Lower lobe of right lung (tissue), 2 donors: ENCODE measurements at regions not wholly inside any gene's neighbourhood (a gene's known extent, or its start where the extent isn't known, plus 50 kb on each side); places are given as distances from the start of the nearest gene placed in this dataset.
"Not testable (repeated sequence)": the region's sequence is repeated elsewhere in the genome, so short reads cannot be mapped to it uniquely, and the experiment has no call there.

Experiments
- ATAC-seq, 2 donors: fragments of 200-7000 bp; cut with Tn5 transposase; one replicate each; pipeline ENCODE4 v1.9.1; 2020 to 2022; ENCODE audit warnings: mild to moderate bottlenecking in 2 of 2, moderate library complexity in 2 of 2
- DNase-seq: peaks from one replicate; pipeline ENCODE4 v3.0.0-alpha.2; 2020
- H3K27ac ChIP-seq: fragments of 200-600 bp; one replicate; pipeline ENCODE4 v1.8.0; 2022
- H3K27me3 ChIP-seq: fragments of 200-600 bp; one replicate; pipeline ENCODE4 v1.8.0; 2022; ENCODE audit warnings: low read depth
- H3K36me3 ChIP-seq: fragments of 200-600 bp; one replicate; pipeline ENCODE4 v1.8.0; 2022; ENCODE audit warnings: mild to moderate bottlenecking
- H3K4me1 ChIP-seq: fragments of 200-600 bp; one replicate; pipeline ENCODE4 v1.8.0; 2022
- H3K4me3 ChIP-seq: fragments of 200-600 bp; one replicate; pipeline ENCODE4 v1.8.0; 2022; ENCODE audit warnings: mild to moderate bottlenecking
- H3K9me3 ChIP-seq: fragments of 200-600 bp; one replicate; pipeline ENCODE4 v1.8.0; 2022
- intact Hi-C: fragments of 100-400 bp; cut with DNase I; formaldehyde crosslinking; loops from one replicate; pipeline ENCODE4 v1.11.0; 2022
- TF ChIP-seq, protein P1 (sequence below): fragments of 200-600 bp; IDR thresholded peaks from one replicate; pipeline ENCODE4 v1.8.0; 2022; ENCODE audit warnings: antibody characterized with exemption, mild to moderate bottlenecking
- donor health status: DM: no; HTN: yes; CAD: no; lungs with severe emphysema.

- H3K9me3 ChIP-seq, result no peaks in the 10 kb centered on the region
- TF ChIP-seq, protein P1, sequence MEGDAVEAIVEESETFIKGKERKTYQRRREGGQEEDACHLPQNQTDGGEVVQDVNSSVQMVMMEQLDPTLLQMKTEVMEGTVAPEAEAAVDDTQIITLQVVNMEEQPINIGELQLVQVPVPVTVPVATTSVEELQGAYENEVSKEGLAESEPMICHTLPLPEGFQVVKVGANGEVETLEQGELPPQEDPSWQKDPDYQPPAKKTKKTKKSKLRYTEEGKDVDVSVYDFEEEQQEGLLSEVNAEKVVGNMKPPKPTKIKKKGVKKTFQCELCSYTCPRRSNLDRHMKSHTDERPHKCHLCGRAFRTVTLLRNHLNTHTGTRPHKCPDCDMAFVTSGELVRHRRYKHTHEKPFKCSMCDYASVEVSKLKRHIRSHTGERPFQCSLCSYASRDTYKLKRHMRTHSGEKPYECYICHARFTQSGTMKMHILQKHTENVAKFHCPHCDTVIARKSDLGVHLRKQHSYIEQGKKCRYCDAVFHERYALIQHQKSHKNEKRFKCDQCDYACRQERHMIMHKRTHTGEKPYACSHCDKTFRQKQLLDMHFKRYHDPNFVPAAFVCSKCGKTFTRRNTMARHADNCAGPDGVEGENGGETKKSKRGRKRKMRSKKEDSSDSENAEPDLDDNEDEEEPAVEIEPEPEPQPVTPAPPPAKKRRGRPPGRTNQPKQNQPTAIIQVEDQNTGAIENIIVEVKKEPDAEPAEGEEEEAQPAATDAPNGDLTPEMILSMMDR, result no peak
- no peaks in the 10 kb centered on the region for H3K27me3 ChIP-seq
- no peak overlapping the region for H3K4me3 ChIP-seq
- intact Hi-C loops, result no loop called here
- H3K27ac ChIP-seq, result no peak overlapping the region
- DNase-seq (no peak), ATAC-seq (no peak)
- H3K36me3 ChIP-seq, result no peaks in the 10 kb centered on the region
- no peaks in the 10 kb centered on the region for H3K4me1 ChIP-seq
Measured at GRCh38 chr12:73677520-73678291, 859.9 kb upstream of the ATXN7L3B start.

- no peak for DNase-seq
- intact Hi-C loops, result no loop called here
- TF ChIP-seq, protein P1, result no peak
- no peak overlapping the region for H3K4me3 ChIP-seq
- no peaks in the 10 kb centered on the region for H3K36me3 ChIP-seq
- H3K27me3 ChIP-seq, result no peaks in the 10 kb centered on the region
- no peaks in the 10 kb centered on the region for H3K9me3 ChIP-seq
- ATAC-seq, result no peak
- H3K27ac ChIP-seq, result no peak overlapping the region
- H3K4me1 ChIP-seq, result no peaks in the 10 kb centered on the region
Measured at GRCh38 chr12:73678335-73678734, 859.3 kb upstream of the ATXN7L3B start.

GRCh38 chr12:73699318-73699717, 838.3 kb upstream of the ATXN7L3B start:
- intact Hi-C loops, result no loop called here

GRCh38 chr12:73714655-73715054, 823.0 kb upstream of the ATXN7L3B start:
- Histone ChIP-seq H3K27me3 (no peaks in the 10 kb centered on the region), H3K4me3 (no peak overlapping the region), H3K36me3 (no peaks in the 10 kb centered on the region), H3K27ac (no peak overlapping the region), H3K9me3 (no peaks in the 10 kb centered on the region), H3K4me1 (no peaks in the 10 kb centered on the region)
- ATAC-seq, result no peak
- DNase-seq, result no peak
- intact Hi-C loops, result no loop called here
- TF ChIP-seq, protein P1, result no peak

More at GRCh38 chr12:73699318-73699717, 838.3 kb upstream of the ATXN7L3B start:
- peaks cover 3% of the 10 kb centered on the region for H3K9me3 ChIP-seq
- H3K27ac ChIP-seq, result no peak overlapping the region
- DNase-seq, result no peak
- no peaks in the 10 kb centered on the region for H3K27me3 ChIP-seq
- no peaks in the 10 kb centered on the region for H3K4me1 ChIP-seq
- no peak for ATAC-seq
- TF ChIP-seq, protein P1, result no peak
- no peaks in the 10 kb centered on the region for H3K36me3 ChIP-seq
- H3K4me3 ChIP-seq, result no peak overlapping the region

DNA sequence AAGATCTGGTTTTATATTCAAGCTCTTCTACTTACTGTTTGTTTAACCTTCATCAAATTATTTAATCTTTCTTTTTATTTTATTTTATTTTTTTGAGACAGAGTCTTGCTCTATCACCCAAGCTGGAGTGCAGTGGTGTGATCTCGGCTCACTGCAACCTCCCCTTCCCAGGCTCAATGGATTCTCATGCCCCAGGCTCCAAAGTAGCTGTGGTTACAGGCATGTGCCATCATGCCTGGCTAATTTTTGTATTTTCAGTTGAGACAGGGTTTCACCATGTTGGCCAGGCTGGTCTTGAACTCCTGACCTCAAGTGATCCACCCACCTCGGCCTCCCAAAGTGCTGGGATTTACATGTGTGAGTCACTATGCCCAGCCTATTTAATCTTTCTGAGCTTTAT, 821.5 kb upstream of the ATXN7L3B start:
- H3K27me3 ChIP-seq, DNase-seq, intact Hi-C loops, H3K36me3 ChIP-seq, H3K4me1 ChIP-seq, ATAC-seq, H3K4me3 ChIP-seq, H3K27ac ChIP-seq, H3K9me3 ChIP-seq: not testable (repeated sequence)

- TF ChIP-seq, protein P1, result no peak
- H3K36me3 ChIP-seq, result no peaks in the 10 kb centered on the region
- DNase-seq (no peak), ATAC-seq (no peak)
- H3K4me3 ChIP-seq, result no peak overlapping the region
- H3K27ac ChIP-seq, result no peak overlapping the region
- no peaks in the 10 kb centered on the region for H3K27me3 ChIP-seq
- H3K4me1 ChIP-seq, result no peaks in the 10 kb centered on the region
- no peaks in the 10 kb centered on the region for H3K9me3 ChIP-seq
- intact Hi-C loops, result no loop called here
Measured at GRCh38 chr12:73719223-73719622, 818.4 kb upstream of the ATXN7L3B start.
